ENCODE measurements at regions not wholly inside any gene's neighbourhood (a gene's known extent, or its start where the extent isn't known, plus 50 kb on each side); places are given as distances from the start of the nearest gene placed in this dataset.

DNA sequence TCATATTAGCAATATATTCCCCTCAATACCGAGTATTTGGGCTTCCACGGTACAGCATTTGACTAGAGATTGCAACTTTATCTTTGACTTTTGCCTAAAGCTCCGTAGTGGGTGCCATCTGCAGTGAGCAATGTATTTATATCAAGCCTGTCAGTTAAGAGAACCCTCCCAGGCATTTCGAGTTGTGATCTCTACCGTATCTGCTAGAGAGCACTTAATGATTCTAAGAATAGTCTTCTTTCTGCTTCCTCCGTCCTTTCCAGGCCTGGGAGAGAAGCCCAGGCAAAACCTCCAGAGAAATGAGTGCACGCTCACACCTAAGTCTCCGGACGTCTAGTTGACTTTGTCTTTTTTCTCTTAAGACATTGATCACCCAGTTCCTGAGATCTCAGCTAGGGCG lies 210.6 kb downstream of the KLF6 start:
- Histone ChIP-seq H4K20me1 (ENCODE audit: control insufficient read depth, extremely low read depth, insufficient read depth, low read length) (no peaks in the 10 kb centered on the region), H3K27me3 (ENCODE audit: control insufficient read depth, insufficient read depth, low read length) (no peaks in the 10 kb centered on the region), H3K27ac (ENCODE audit: insufficient read depth, low read length) (no peak overlapping the region), H3K9me3 (ENCODE audit: control insufficient read depth, insufficient read depth, low read depth, low read length) (no peaks in the 10 kb centered on the region), H3K36me3 (ENCODE audit: control insufficient read depth, insufficient read depth, low read length) (no peaks in the 10 kb centered on the region), H3K4me3 (replicated peaks in 1 of 4; ENCODE audit: control extremely low read depth in 1 of 4, insufficient read depth in 1 of 4, low read depth in 3 of 4, low read length in 4 of 4) (no peak overlapping the region), H3K4me2 (ENCODE audit: extremely low read depth, insufficient read depth, low read length) (no peak overlapping the region), H3K79me2 (ENCODE audit: control insufficient read depth, insufficient read depth, low read length) (no peaks in the 10 kb centered on the region), H2AFZ (ENCODE audit: low read length) (no peak overlapping the region), H3K9ac (ENCODE audit: insufficient read depth, low read length) (no peak overlapping the region), H3K4me1 (ENCODE audit: control insufficient read depth, extremely low read depth, insufficient read depth, low read length) (no peaks in the 10 kb centered on the region)
- TF ChIP-seq, protein P1, sequence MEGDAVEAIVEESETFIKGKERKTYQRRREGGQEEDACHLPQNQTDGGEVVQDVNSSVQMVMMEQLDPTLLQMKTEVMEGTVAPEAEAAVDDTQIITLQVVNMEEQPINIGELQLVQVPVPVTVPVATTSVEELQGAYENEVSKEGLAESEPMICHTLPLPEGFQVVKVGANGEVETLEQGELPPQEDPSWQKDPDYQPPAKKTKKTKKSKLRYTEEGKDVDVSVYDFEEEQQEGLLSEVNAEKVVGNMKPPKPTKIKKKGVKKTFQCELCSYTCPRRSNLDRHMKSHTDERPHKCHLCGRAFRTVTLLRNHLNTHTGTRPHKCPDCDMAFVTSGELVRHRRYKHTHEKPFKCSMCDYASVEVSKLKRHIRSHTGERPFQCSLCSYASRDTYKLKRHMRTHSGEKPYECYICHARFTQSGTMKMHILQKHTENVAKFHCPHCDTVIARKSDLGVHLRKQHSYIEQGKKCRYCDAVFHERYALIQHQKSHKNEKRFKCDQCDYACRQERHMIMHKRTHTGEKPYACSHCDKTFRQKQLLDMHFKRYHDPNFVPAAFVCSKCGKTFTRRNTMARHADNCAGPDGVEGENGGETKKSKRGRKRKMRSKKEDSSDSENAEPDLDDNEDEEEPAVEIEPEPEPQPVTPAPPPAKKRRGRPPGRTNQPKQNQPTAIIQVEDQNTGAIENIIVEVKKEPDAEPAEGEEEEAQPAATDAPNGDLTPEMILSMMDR (conservative IDR thresholded peaks at IDR 0.05 in 1 of 2, IDR thresholded peaks at IDR 0.05 in 1 of 2; ENCODE audit: low read depth in 1 of 2, low read length in 2 of 2), result no peak
- TF ChIP-seq EZH2 (IDR thresholded peaks at IDR 0.05; ENCODE audit: low read length, missing control alignments), result no peak
- no peak for DNase-seq (ENCODE audit: low read depth in 2 of 2)

DNA sequence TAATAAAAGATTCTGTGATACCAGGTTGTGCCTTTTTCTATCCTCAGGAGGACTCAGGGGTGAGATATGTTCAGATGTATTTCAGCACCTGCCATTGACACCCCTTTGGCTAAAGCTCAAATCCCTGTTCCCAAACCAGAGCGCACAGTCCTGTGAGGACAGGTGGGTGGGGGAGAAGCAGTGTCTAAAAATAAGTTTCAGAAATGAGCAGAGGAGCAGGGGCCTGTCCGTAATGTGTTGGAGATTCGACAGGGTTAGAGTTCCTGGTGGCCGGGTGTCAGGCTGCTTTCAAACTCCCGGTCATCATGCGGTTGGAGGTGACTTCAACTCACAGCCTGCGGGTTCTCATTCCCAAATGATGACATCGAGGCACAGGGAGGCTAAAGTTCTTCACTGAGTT lies 211.5 kb downstream of the KLF6 start:
- Histone ChIP-seq H3K4me3 (replicated peaks in 1 of 4; ENCODE audit: control extremely low read depth in 1 of 4, insufficient read depth in 1 of 4, low read depth in 3 of 4, low read length in 4 of 4) (no peak overlapping the region), H2AFZ (ENCODE audit: low read length) (no peak overlapping the region), H3K27me3 (ENCODE audit: control insufficient read depth, insufficient read depth, low read length) (no peaks in the 10 kb centered on the region), H3K4me1 (ENCODE audit: control insufficient read depth, extremely low read depth, insufficient read depth, low read length) (no peaks in the 10 kb centered on the region), H3K27ac (ENCODE audit: insufficient read depth, low read length) (no peak overlapping the region), H3K4me2 (ENCODE audit: extremely low read depth, insufficient read depth, low read length) (no peak overlapping the region), H3K79me2 (ENCODE audit: control insufficient read depth, insufficient read depth, low read length) (no peaks in the 10 kb centered on the region), H3K36me3 (ENCODE audit: control insufficient read depth, insufficient read depth, low read length) (no peaks in the 10 kb centered on the region), H3K9ac (ENCODE audit: insufficient read depth, low read length) (no peak overlapping the region), H3K9me3 (ENCODE audit: control insufficient read depth, insufficient read depth, low read depth, low read length) (no peaks in the 10 kb centered on the region), H4K20me1 (ENCODE audit: control insufficient read depth, extremely low read depth, insufficient read depth, low read length) (no peaks in the 10 kb centered on the region)
- no peak for DNase-seq (ENCODE audit: low read depth in 2 of 2)
- TF ChIP-seq, protein P1 (conservative IDR thresholded peaks at IDR 0.05 in 1 of 2, IDR thresholded peaks at IDR 0.05 in 1 of 2; ENCODE audit: low read depth in 1 of 2, low read length in 2 of 2), result no peak
- TF ChIP-seq EZH2 (IDR thresholded peaks at IDR 0.05; ENCODE audit: low read length, missing control alignments), result no peak

DNA sequence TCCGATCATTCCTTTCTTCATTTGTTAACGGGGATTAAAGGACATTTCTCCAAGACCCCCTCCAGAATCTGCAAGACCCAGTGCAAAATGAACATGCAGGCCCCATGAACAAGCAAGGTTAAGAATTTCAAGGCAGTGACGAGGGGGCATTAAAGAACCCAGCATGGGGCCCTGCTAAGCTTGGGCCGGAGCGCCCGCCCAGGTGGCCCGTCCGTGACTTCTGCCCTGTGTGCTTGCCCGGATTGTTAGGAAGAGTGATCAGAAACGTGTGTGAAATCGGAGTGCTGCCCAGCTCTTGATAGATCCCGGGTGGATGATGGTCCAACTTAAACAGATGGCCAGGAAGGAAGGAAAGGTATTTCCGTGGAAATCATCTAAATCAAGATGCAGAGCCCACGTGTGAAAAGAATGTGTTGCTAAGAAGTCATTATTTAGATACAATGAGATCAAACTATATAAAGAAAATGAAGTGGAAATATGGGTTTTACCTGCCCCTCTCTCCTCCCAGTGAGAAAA lies 213.6 kb downstream of the KLF6 start:
- Histone ChIP-seq H3K4me3 (replicated peaks in 1 of 4; ENCODE audit: control extremely low read depth in 1 of 4, insufficient read depth in 1 of 4, low read depth in 3 of 4, low read length in 4 of 4) (no peak overlapping the region), H4K20me1 (ENCODE audit: control insufficient read depth, extremely low read depth, insufficient read depth, low read length) (no peaks in the 10 kb centered on the region), H3K4me1 (ENCODE audit: control insufficient read depth, extremely low read depth, insufficient read depth, low read length) (no peaks in the 10 kb centered on the region), H3K9ac (ENCODE audit: insufficient read depth, low read length) (no peak overlapping the region), H3K9me3 (ENCODE audit: control insufficient read depth, insufficient read depth, low read depth, low read length) (no peaks in the 10 kb centered on the region), H3K27me3 (ENCODE audit: control insufficient read depth, insufficient read depth, low read length) (no peaks in the 10 kb centered on the region), H2AFZ (ENCODE audit: low read length) (no peak overlapping the region), H3K79me2 (ENCODE audit: control insufficient read depth, insufficient read depth, low read length) (no peaks in the 10 kb centered on the region), H3K4me2 (ENCODE audit: extremely low read depth, insufficient read depth, low read length) (no peak overlapping the region), H3K36me3 (ENCODE audit: control insufficient read depth, insufficient read depth, low read length) (no peaks in the 10 kb centered on the region), H3K27ac (ENCODE audit: insufficient read depth, low read length) (no peak overlapping the region)
- TF ChIP-seq EZH2 (IDR thresholded peaks at IDR 0.05; ENCODE audit: low read length, missing control alignments), result no peak
- TF ChIP-seq, protein P1 (conservative IDR thresholded peaks at IDR 0.05 in 1 of 2, IDR thresholded peaks at IDR 0.05 in 1 of 2; ENCODE audit: low read depth in 1 of 2, low read length in 2 of 2), result no peak
- no peak for DNase-seq (ENCODE audit: low read depth in 2 of 2)
